ENCODE measurements at regions not wholly inside any gene's neighbourhood (a gene's known extent, or its start where the extent isn't known, plus 50 kb on each side); places are given as distances from the start of the nearest gene placed in this dataset.
"Not testable (repeated sequence)": the region's sequence is repeated elsewhere in the genome, so short reads cannot be mapped to it uniquely, and the experiment has no call there.

- Mint-ChIP-seq H3K4me1 (ENCODE audit: low read depth) (peaks cover 33% of the 10 kb centered on the region), H3K9me3 (no peaks in the 10 kb centered on the region), H3K27ac (no peak overlapping the region), H3K27me3 (ENCODE audit: insufficient read depth) (peaks cover 15% of the 10 kb centered on the region), H3K4me3 (no peak overlapping the region), H3K36me3 (ENCODE audit: low read depth) (no peaks in the 10 kb centered on the region)
- no peak for TF ChIP-seq CTCF (IDR thresholded peaks at IDR 0.05)
- no peak for DNase-seq
Measured at GRCh38 chr10:30537586-30537985, 92.0 kb downstream of the LYZL2 start.

- H3K9me3 Mint-ChIP-seq, DNase-seq: not testable (repeated sequence)
Measured at GRCh38 chr10:30537158-30537557, 92.4 kb downstream of the LYZL2 start.

GRCh38 chr10:30536578-30536977, 93.0 kb downstream of the LYZL2 start:
- Mint-ChIP-seq H3K4me1 (ENCODE audit: low read depth) (peaks cover 24% of the 10 kb centered on the region), H3K36me3 (ENCODE audit: low read depth) (no peaks in the 10 kb centered on the region), H3K27me3 (ENCODE audit: insufficient read depth) (peaks cover 15% of the 10 kb centered on the region), H3K27ac (no peak overlapping the region), H3K4me3 (no peak overlapping the region), H3K9me3 (no peaks in the 10 kb centered on the region)
- TF ChIP-seq CTCF (IDR thresholded peaks at IDR 0.05): no peak
- DNase-seq: no peak

More at GRCh38 chr10:30537158-30537557, 92.4 kb downstream of the LYZL2 start:
- Mint-ChIP-seq H3K27me3 (ENCODE audit: insufficient read depth) (peaks cover 15% of the 10 kb centered on the region), H3K4me1 (ENCODE audit: low read depth) (peaks cover 29% of the 10 kb centered on the region)
- H3K36me3 Mint-ChIP-seq (ENCODE audit: low read depth); H3K27ac Mint-ChIP-seq; H3K4me3 Mint-ChIP-seq: not testable (repeated sequence)

GRCh38 chr10:30535677-30536076, 93.9 kb downstream of the LYZL2 start:
- Mint-ChIP-seq H3K36me3 (ENCODE audit: low read depth) (no peaks in the 10 kb centered on the region), H3K4me3 (no peak overlapping the region), H3K27ac (no peak overlapping the region), H3K4me1 (ENCODE audit: low read depth) (peaks cover 15% of the 10 kb centered on the region), H3K9me3 (no peaks in the 10 kb centered on the region), H3K27me3 (ENCODE audit: insufficient read depth) (peaks cover 15% of the 10 kb centered on the region)
- DNase-seq: no peak
- TF ChIP-seq CTCF (IDR thresholded peaks at IDR 0.05): no peak

- Mint-ChIP-seq H3K9me3 (no peaks in the 10 kb centered on the region), H3K27me3 (ENCODE audit: insufficient read depth) (peaks cover 19% of the 10 kb centered on the region), H3K27ac (no peak overlapping the region), H3K4me3 (no peak overlapping the region), H3K4me1 (ENCODE audit: low read depth) (peaks cover 9% of the 10 kb centered on the region; the same call in 1 of the 2 replicates), H3K36me3 (ENCODE audit: low read depth) (no peaks in the 10 kb centered on the region)
- peak; percentile 93 for TF ChIP-seq CTCF (IDR thresholded peaks at IDR 0.05)
- peak; percentile 50 for DNase-seq
Measured at GRCh38 chr10:30534465-30535144, 94.9 kb downstream of the LYZL2 start.

- no peak for DNase-seq
- peaks cover 12% of the 10 kb centered on the region for H3K27me3 Mint-ChIP-seq (ENCODE audit: insufficient read depth)
- no peak overlapping the region for H3K27ac Mint-ChIP-seq
- no peaks in the 10 kb centered on the region for H3K9me3 Mint-ChIP-seq
- H3K4me3 Mint-ChIP-seq: no peak overlapping the region
- H3K4me1 Mint-ChIP-seq (ENCODE audit: low read depth): no peaks in the 10 kb centered on the region; the same call in 1 of the 2 replicates
- TF ChIP-seq CTCF (IDR thresholded peaks at IDR 0.05): no peak
- H3K36me3 Mint-ChIP-seq (ENCODE audit: low read depth): no peaks in the 10 kb centered on the region
Measured at GRCh38 chr10:30531751-30532530, 97.6 kb downstream of the LYZL2 start.
